H54 (cell line): ENCODE measurements at regions not wholly inside any gene's neighbourhood (a gene's known extent, or its start where the extent isn't known, plus 50 kb on each side); places are given as distances from the start of the nearest gene placed in this dataset.
"Not testable (repeated sequence)": the region's sequence is repeated elsewhere in the genome, so short reads cannot be mapped to it uniquely, and the experiment has no call there.

Experiments used
- DNase-seq: peaks from one replicate; pipeline ENCODE4 v3.0.0; 2011; ENCODE audit warnings: low spot score, mixed read lengths; ENCODE audit not compliant: insufficient read length
- FAIRE-seq: peaks from 3 replicates; lab custom pipeline; 2011; peaks lifted over from hg19 to GRCh38; lab: Jason Lieb, UNC
- POLR2A ChIP-seq: IDR thresholded peaks from 2 replicates; pipeline ENCODE4 v1.6.1; 2011; ENCODE audit warnings: low read depth, mild to moderate bottlenecking, low read length

GRCh38 chr1:168469690-168470089, 74.1 kb downstream of the XCL2 start:
- no peak for FAIRE-seq
- TF ChIP-seq POLR2A, result no peak
- DNase-seq, result no peak

GRCh38 chr1:168468822-168469221, 75.0 kb downstream of the XCL2 start:
- FAIRE-seq (no peak), DNase-seq (no peak)
- TF ChIP-seq POLR2A, result no peak

GRCh38 chr1:168468042-168468809, 75.6 kb downstream of the XCL2 start:
- FAIRE-seq (no peak), DNase-seq (no peak)
- TF ChIP-seq POLR2A, result no peak

GRCh38 chr1:168467452-168467851, 76.3 kb downstream of the XCL2 start:
- DNase-seq (no peak), FAIRE-seq (no peak)
- TF ChIP-seq POLR2A, result no peak

GRCh38 chr1:168466714-168467131, 77.1 kb downstream of the XCL2 start:
- DNase-seq (no peak), FAIRE-seq (no peak)
- TF ChIP-seq POLR2A, result no peak

- no peak for TF ChIP-seq POLR2A
- FAIRE-seq, result no peak
- no peak for DNase-seq
These were observed 77.6 kb downstream of the XCL2 start for GRCh38 chr1:168466092-168466713.

- not testable (repeated sequence) for FAIRE-seq, DNase-seq
These were observed 82.7 kb downstream of the XCL2 start for GRCh38 chr1:168461108-168461507.

GRCh38 chr1:168457296-168457695, 86.5 kb downstream of the XCL2 start:
- DNase-seq, FAIRE-seq: not testable (repeated sequence)

GRCh38 chr1:168455764-168456163, 88.0 kb downstream of the XCL2 start:
- FAIRE-seq (no peak), DNase-seq (no peak)
- no peak for TF ChIP-seq POLR2A

- no peak for TF ChIP-seq POLR2A
- DNase-seq (no peak), FAIRE-seq (no peak)
These were observed 89.5 kb downstream of the XCL2 start for GRCh38 chr1:168454211-168454815.

GRCh38 chr1:168453056-168453455, 90.7 kb downstream of the XCL2 start:
- no peak for DNase-seq
- FAIRE-seq, result no peak
- TF ChIP-seq POLR2A, result no peak

- TF ChIP-seq POLR2A, result no peak
- no peak for DNase-seq
- FAIRE-seq, result no peak
These were observed 91.5 kb downstream of the XCL2 start for GRCh38 chr1:168452329-168452728.

GRCh38 chr1:168447871-168448270, 95.9 kb downstream of the XCL2 start:
- no peak for DNase-seq
- FAIRE-seq, result no peak
- no peak for TF ChIP-seq POLR2A

- TF ChIP-seq POLR2A, result no peak
- DNase-seq (no peak), FAIRE-seq (no peak)
These were observed 97.7 kb downstream of the XCL2 start for GRCh38 chr1:168446081-168446480.
